Neuronal stem cell (in vitro differentiated cells): ENCODE measurements at regions not wholly inside any gene's neighbourhood (a gene's known extent, or its start where the extent isn't known, plus 50 kb on each side); places are given as distances from the start of the nearest gene placed in this dataset.

Experiments used
- DNase-seq: peaks from one replicate; pipeline ENCODE4 v3.0.0-alpha.2; 2013; ENCODE audit warnings: low spot score
- H2AFZ ChIP-seq: one replicate; pipeline ENCODE4 v1.6.1; 2013; ENCODE audit warnings: mild to moderate bottlenecking, low read length, inconsistent platforms
- H2AK5ac ChIP-seq: 2 replicates; pipeline ENCODE4 v1.6.1; 2013; ENCODE audit warnings: low read depth, mild to moderate bottlenecking, inconsistent platforms, low read length, moderate library complexity, mixed read lengths
- H2BK120ac ChIP-seq: 2 replicates; pipeline ENCODE4 v1.6.1; 2013; ENCODE audit warnings: low read depth, mild to moderate bottlenecking, inconsistent platforms, low read length, moderate library complexity, mixed read lengths
- H2BK12ac ChIP-seq: one replicate; pipeline ENCODE4 v1.6.1; 2013; ENCODE audit warnings: low read length, inconsistent platforms
- H2BK15ac ChIP-seq: 2 replicates; pipeline ENCODE4 v1.6.1; 2013; ENCODE audit warnings: mild to moderate bottlenecking, low read length, inconsistent platforms, mixed read lengths
- H2BK5ac ChIP-seq: one replicate; pipeline ENCODE4 v1.6.1; 2013; ENCODE audit warnings: inconsistent platforms, mild to moderate bottlenecking, low read length, moderate library complexity
- H3K14ac ChIP-seq: one replicate; pipeline ENCODE4 v1.6.1; 2013; ENCODE audit warnings: low read length, inconsistent platforms
- H3K18ac ChIP-seq: 2 replicates; pipeline ENCODE4 v1.6.1; 2013; ENCODE audit warnings: low read length, inconsistent platforms
- H3K23ac ChIP-seq: 2 replicates; pipeline ENCODE4 v1.6.1; 2013; ENCODE audit warnings: low read depth, mild to moderate bottlenecking, mixed read lengths, low read length, inconsistent platforms; ENCODE audit not compliant: poor library complexity
- H3K27ac ChIP-seq: replicated peaks from 3 replicates; pipeline ENCODE4 v1.5.1; 2013; ENCODE audit warnings: low read length, inconsistent platforms
- H3K27me3 ChIP-seq, 3 experiments: 2 replicates each; pipeline ENCODE4 v1.6.1; 2013; ENCODE audit warnings: low read length in 3 of 3, mild to moderate bottlenecking in 2 of 3, inconsistent platforms in 1 of 3, low read depth in 1 of 3, mixed read lengths in 1 of 3, moderate library complexity in 1 of 3; ENCODE audit not compliant: control insufficient read depth in 3 of 3, insufficient read depth in 3 of 3
- H3K36me3 ChIP-seq, 2 donors: replicated peaks in 1 of 2; 2 replicates each; pipeline ENCODE4 v1.6.1; 2013; ENCODE audit warnings: low read length in 2 of 2; ENCODE audit not compliant: control insufficient read depth in 2 of 2, insufficient read depth in 2 of 2
- H3K4ac ChIP-seq: 2 replicates; pipeline ENCODE4 v1.6.1; 2013; ENCODE audit warnings: inconsistent platforms, mild to moderate bottlenecking, low read length, moderate library complexity
- H3K4me1 ChIP-seq, 2 donors: 1 replicate in 1 of 2; 2 replicates in 1 of 2; pipeline ENCODE4 v1.6.1; 2013; ENCODE audit warnings: low read length in 2 of 2, low read depth in 1 of 2; ENCODE audit not compliant: control insufficient read depth in 2 of 2, insufficient read depth in 1 of 2
- H3K4me2 ChIP-seq: one replicate; pipeline ENCODE4 v1.6.1; 2013; ENCODE audit warnings: mild to moderate bottlenecking, low read length, inconsistent platforms; ENCODE audit not compliant: insufficient read depth, poor library complexity, severe bottlenecking
- H3K4me3 ChIP-seq, 2 donors: 2 replicates each; pipeline ENCODE4 v1.5.1; 2013; ENCODE audit warnings: low read length in 2 of 2, mild to moderate bottlenecking in 2 of 2, inconsistent platforms in 1 of 2, moderate library complexity in 1 of 2
- H3K79me1 ChIP-seq: one replicate; pipeline ENCODE4 v1.6.1; 2013; ENCODE audit warnings: low read depth, mild to moderate bottlenecking, inconsistent platforms, low read length, moderate library complexity
- H3K9ac ChIP-seq: one replicate; pipeline ENCODE4 v1.6.1; 2013; ENCODE audit warnings: mild to moderate bottlenecking, low read depth, low read length, inconsistent platforms; ENCODE audit not compliant: poor library complexity
- H3K9me3 ChIP-seq, 2 donors: replicated peaks in 1 of 2; 2 replicates each; pipeline versions ENCODE3 to v1.6.1; 2013; ENCODE audit warnings: low read length in 2 of 2, mild to moderate bottlenecking in 2 of 2, inconsistent platforms in 1 of 2, low read depth in 1 of 2, mixed read lengths in 1 of 2, moderate library complexity in 1 of 2; ENCODE audit not compliant: control insufficient read depth in 2 of 2, insufficient read depth in 1 of 2
- H4K8ac ChIP-seq: one replicate; pipeline ENCODE4 v1.6.1; 2013; ENCODE audit warnings: low read depth, mild to moderate bottlenecking, inconsistent platforms, low read length, moderate library complexity
- H4K91ac ChIP-seq: one replicate; pipeline ENCODE4 v1.6.1; 2013; ENCODE audit warnings: low read length, low read depth, mild to moderate bottlenecking, inconsistent platforms; ENCODE audit not compliant: poor library complexity
- WGBS, 2 donors: extraction: QIAGEN DNeasy Blood & Tissue Kit; methylation state at CpG; one replicate each; pipeline ENCODE4 v1.1.7; 2013; ENCODE audit warnings: missing lambda C conversion rate in 2 of 2, mixed read lengths in 1 of 2; ENCODE audit not compliant: insufficient read length in 2 of 2, insufficient replicate concordance in 1 of 2; ENCODE audit errors: extremely low coverage in 2 of 2; 5-methylcytosine and 5-hydroxymethylcytosine counted together

DNA sequence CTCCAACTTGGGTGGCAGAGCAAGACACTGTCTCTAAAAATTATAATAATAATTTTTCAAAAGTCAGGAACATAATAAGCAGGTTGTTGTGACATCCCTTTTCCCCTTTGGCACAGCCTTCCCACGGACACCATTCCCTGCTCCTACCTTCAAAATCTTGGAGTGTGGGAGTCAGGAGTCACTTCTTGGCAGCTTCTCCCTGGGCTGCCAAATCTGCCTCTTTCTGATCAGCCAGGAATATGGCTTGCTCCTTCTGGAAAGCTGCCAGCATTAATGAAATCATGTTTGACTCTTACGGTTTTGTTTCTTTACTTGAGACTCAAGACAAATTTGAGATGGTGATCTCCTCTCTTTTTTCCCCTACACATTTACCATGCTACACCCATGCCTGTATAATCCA lies 391.4 kb upstream of the SYT1 start:
- no peaks in the 10 kb centered on the region for H3K27me3 ChIP-seq
- no CpG with 5 or more reads among the region's 2 CpGs for WGBS, 2 donors
- H4K8ac ChIP-seq, result no peak overlapping the region
- no peak overlapping the region for H4K91ac ChIP-seq
- no peak overlapping the region for H3K9ac ChIP-seq
- H2BK12ac ChIP-seq, result no peak overlapping the region
- no peak overlapping the region for H2AK5ac ChIP-seq
- H3K4me3 ChIP-seq, result no peak overlapping the region
- no peak overlapping the region for H2BK15ac ChIP-seq
- peaks cover 0 to 15% of the 10 kb centered on the region in 2 donors for H3K9me3 ChIP-seq
- no peak overlapping the region for H3K23ac ChIP-seq
- H2BK120ac ChIP-seq, result no peak overlapping the region
- H3K4ac ChIP-seq, result no peak overlapping the region
- H3K36me3 ChIP-seq, result no peaks in the 10 kb centered on the region
- no peak overlapping the region for H3K18ac ChIP-seq
- H3K79me1 ChIP-seq, result no peaks in the 10 kb centered on the region
- DNase-seq, result no peak
- H3K27ac ChIP-seq, result no peak overlapping the region
- no peak overlapping the region for H2BK5ac ChIP-seq
- peaks cover 0 to 6% of the 10 kb centered on the region in 2 donors for H3K4me1 ChIP-seq
- no peak overlapping the region for H3K14ac ChIP-seq
- H3K4me2 ChIP-seq, result no peak overlapping the region
- H2AFZ ChIP-seq, result no peak overlapping the region

DNA sequence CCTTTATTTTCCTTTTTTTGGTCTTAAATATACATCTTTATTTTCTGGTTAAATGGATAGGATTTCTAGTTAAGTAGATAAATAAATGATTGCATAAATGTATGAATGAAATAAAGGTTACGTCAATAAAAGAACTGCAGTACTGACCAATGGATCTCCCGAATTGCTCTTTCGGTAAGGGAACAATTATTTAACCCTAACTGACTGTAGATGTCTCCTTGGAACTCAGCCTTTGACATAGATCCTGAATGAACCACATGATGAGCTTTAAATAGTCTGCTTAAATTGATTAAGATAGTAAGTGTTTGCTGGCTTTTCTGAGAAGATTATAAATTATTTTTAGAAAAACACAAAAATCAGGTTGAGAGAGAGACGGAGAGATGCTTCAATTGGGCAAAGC lies 391.0 kb upstream of the SYT1 start:
- DNase-seq, result no peak
- Histone ChIP-seq H3K9me3 (peaks cover 0 to 16% of the 10 kb centered on the region in 2 donors), H3K27ac (no peak overlapping the region), H3K23ac (no peak overlapping the region), H2AK5ac (no peak overlapping the region), H3K4me2 (no peak overlapping the region), H3K14ac (no peak overlapping the region), H3K36me3 (no peaks in the 10 kb centered on the region), H3K4me1 (peaks cover 0 to 6% of the 10 kb centered on the region in 2 donors), H3K79me1 (no peaks in the 10 kb centered on the region), H2BK12ac (no peak overlapping the region), H3K4me3 (no peak overlapping the region), H4K91ac (no peak overlapping the region), H3K18ac (no peak overlapping the region), H3K4ac (no peak overlapping the region), H2BK120ac (no peak overlapping the region), H2BK5ac (no peak overlapping the region), H3K27me3 (no peaks in the 10 kb centered on the region), H4K8ac (no peak overlapping the region), H2AFZ (no peak overlapping the region), H3K9ac (no peak overlapping the region), H2BK15ac (no peak overlapping the region)
- WGBS, 2 donors, result no CpG with 5 or more reads among the region's 4 CpGs

DNA sequence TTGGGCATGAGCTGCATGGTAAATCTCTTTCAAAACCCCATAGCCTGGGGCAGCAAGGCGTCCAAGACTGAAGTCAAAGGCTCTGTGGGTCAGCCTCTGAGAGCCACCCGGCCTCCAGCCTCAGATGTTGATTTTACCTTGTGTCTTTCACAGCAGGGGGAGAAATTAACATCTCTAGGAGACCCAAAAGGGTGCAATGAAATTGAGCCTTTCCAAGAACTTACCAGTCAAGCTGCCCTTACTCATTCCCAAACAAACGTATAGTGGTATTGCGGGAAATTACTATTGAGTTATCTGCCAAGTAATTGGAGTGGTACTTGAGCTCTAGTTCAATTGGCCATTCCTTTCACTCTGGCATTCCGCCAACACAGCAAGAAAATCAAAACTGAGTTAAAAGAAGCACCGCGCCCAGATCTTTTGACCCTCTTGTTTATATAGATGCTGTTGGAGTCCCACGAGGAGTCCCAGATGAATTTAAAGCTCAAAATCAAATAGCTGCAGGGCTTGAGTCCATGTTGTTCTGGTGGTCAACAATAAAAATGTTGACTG lies 380.7 kb upstream of the SYT1 start:
- no peak for DNase-seq
- Histone ChIP-seq H3K27ac (no peak overlapping the region), H3K9ac (no peak overlapping the region), H3K18ac (no peak overlapping the region), H4K8ac (no peak overlapping the region), H3K79me1 (no peaks in the 10 kb centered on the region), H3K36me3 (no peaks in the 10 kb centered on the region), H2BK120ac (no peak overlapping the region), H3K23ac (no peak overlapping the region), H2AFZ (peak overlapping the region; percentile 78), H3K4ac (no peak overlapping the region), H3K9me3 (no peaks in the 10 kb centered on the region), H3K4me1 (peaks cover 2 to 7% of the 10 kb centered on the region in 2 donors), H3K14ac (no peak overlapping the region), H2BK5ac (no peak overlapping the region), H2BK12ac (no peak overlapping the region), H3K4me2 (no peak overlapping the region), H3K27me3 (no peaks in the 10 kb centered on the region), H3K4me3 (no peak overlapping the region), H2AK5ac (no peak overlapping the region), H2BK15ac (no peak overlapping the region), H4K91ac (no peak overlapping the region)
- WGBS, 2 donors, result no CpG with 5 or more reads among the region's 8 CpGs

DNA sequence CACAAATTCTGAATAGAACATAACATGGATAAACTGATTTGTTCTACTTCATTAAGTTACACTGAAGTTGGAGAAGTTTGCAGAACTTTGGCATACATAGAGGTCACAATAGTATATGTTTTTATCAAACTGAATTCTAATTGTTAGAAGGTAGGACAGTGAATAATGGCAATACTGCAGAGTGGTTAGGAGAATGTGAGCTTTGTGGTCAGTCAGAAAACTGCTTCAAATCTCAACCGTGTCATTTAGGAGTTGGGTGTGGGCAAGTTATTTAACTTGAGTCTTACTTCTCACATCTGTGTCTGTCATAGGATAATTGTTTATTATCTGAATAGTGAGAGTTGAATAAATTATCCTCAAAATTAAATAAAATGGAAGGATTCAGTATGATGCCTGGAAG lies 374.6 kb upstream of the SYT1 start:
- H3K27ac ChIP-seq, result no peak overlapping the region
- no peak overlapping the region for H3K4ac ChIP-seq
- H3K14ac ChIP-seq, result no peak overlapping the region
- H3K23ac ChIP-seq, result no peak overlapping the region
- H4K8ac ChIP-seq, result no peak overlapping the region
- H3K27me3 ChIP-seq, result no peaks in the 10 kb centered on the region
- no peak overlapping the region for H2AK5ac ChIP-seq
- no peak for DNase-seq
- no peak overlapping the region for H2BK5ac ChIP-seq
- H3K4me1 ChIP-seq, result peaks cover 0 to 3% of the 10 kb centered on the region in 2 donors
- no peak overlapping the region for H2BK12ac ChIP-seq
- H3K9ac ChIP-seq, result no peak overlapping the region
- no peak overlapping the region for H4K91ac ChIP-seq
- no peak overlapping the region for H2AFZ ChIP-seq
- no peak overlapping the region for H2BK15ac ChIP-seq
- no peak overlapping the region for H3K4me2 ChIP-seq
- WGBS, 2 donors, result no CpG with 5 or more reads among the region's 1 CpG
- no peaks in the 10 kb centered on the region for H3K36me3 ChIP-seq
- H3K9me3 ChIP-seq, result no peaks in the 10 kb centered on the region
- H3K4me3 ChIP-seq, result no peak overlapping the region
- no peak overlapping the region for H3K18ac ChIP-seq
- no peak overlapping the region for H2BK120ac ChIP-seq
- H3K79me1 ChIP-seq, result no peaks in the 10 kb centered on the region
